Keratinocyte (primary cell): ENCODE measurements at regions not wholly inside any gene's neighbourhood (a gene's known extent, or its start where the extent isn't known, plus 50 kb on each side); places are given as distances from the start of the nearest gene placed in this dataset.

Experiments
- EZH2 ChIP-seq: IDR thresholded peaks from one replicate; pipeline ENCODE4 v1.6.1; 2012; ENCODE audit warnings: inconsistent platforms, mild to moderate bottlenecking, low read length, moderate library complexity
- TF ChIP-seq, protein P1 (sequence below), 3 experiments: IDR thresholded peaks in 1 of 3; conservative IDR thresholded peaks in 1 of 3; optimal IDR thresholded peaks in 1 of 3; 2 replicates in 2 of 3; 3 replicates in 1 of 3; pipeline versions ENCODE3 to v1.5.1; 2011; ENCODE audit warnings: low read length in 3 of 3, mild to moderate bottlenecking in 3 of 3, moderate library complexity in 2 of 3, control low read depth in 1 of 3, inconsistent platforms in 1 of 3; ENCODE audit not compliant: insufficient read depth in 2 of 3; ENCODE audit errors: extremely low read depth in 1 of 3

DNA sequence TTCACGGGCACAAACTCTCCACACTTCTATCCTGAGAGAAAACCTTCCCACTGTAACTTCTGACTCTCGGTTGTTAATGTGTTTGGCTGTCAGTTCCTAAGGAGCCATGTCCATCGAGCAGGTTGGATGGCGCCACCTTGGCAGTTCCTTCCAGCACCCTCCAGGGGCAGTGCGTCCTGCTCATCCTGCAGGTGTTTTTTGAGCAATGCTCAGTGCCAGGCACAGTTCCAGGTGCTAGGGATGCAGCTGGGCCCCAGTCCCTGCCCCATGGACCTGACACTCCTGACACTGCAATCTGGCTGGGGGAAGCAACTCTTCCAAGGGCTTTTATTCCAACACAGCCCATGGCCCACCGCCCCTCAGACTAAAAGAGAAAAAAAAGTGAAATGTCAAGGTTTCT is 376.4 kb downstream of the PREX1 start:
- no peak for TF ChIP-seq EZH2
- TF ChIP-seq, protein P1, sequence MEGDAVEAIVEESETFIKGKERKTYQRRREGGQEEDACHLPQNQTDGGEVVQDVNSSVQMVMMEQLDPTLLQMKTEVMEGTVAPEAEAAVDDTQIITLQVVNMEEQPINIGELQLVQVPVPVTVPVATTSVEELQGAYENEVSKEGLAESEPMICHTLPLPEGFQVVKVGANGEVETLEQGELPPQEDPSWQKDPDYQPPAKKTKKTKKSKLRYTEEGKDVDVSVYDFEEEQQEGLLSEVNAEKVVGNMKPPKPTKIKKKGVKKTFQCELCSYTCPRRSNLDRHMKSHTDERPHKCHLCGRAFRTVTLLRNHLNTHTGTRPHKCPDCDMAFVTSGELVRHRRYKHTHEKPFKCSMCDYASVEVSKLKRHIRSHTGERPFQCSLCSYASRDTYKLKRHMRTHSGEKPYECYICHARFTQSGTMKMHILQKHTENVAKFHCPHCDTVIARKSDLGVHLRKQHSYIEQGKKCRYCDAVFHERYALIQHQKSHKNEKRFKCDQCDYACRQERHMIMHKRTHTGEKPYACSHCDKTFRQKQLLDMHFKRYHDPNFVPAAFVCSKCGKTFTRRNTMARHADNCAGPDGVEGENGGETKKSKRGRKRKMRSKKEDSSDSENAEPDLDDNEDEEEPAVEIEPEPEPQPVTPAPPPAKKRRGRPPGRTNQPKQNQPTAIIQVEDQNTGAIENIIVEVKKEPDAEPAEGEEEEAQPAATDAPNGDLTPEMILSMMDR (optimal IDR thresholded peaks at IDR 0.05 in 1 of 3, IDR thresholded peaks at IDR 0.05 in 1 of 3, conservative IDR thresholded peaks at IDR 0.05 in 1 of 3; ENCODE audit: extremely low read depth in 1 of 3, insufficient read depth in 2 of 3, low read length in 3 of 3): no peak
